Panc1 (cell line): ENCODE measurements at regions not wholly inside any gene's neighbourhood (a gene's known extent, or its start where the extent isn't known, plus 50 kb on each side); places are given as distances from the start of the nearest gene placed in this dataset.

ENCODE experiments used
- ATAC-seq: fragments of 200-7000 bp; cut with Tn5 transposase; 2 replicates; pipeline ENCODE4 v1.9.1; 2020; ENCODE audit warnings: mild to moderate bottlenecking, moderate library complexity
- BruUV-seq: library from RNA; stranded (reverse); fragments of 400-500 nt; replicated peaks from 2 replicates; lab custom pipeline; 2021; lab: Mats Ljungman, UMichigan
- CTCF ChIA-PET: fragments of 300-600 bp; sonication (Branson Sonifier 250); formaldehyde crosslinking; loops from one replicate; lab custom pipeline; 2022; ENCODE audit warnings: antibody characterized with exemption; lab: Charles Lee
- POLR2A ChIA-PET: fragments of 300-600 bp; sonication (Branson Sonifier 250); formaldehyde crosslinking; loops from one replicate; lab custom pipeline; 2022; ENCODE audit warnings: antibody characterized with exemption; lab: Charles Lee
- DNase-seq: peaks from one replicate; pipeline ENCODE4 v3.0.0-alpha.2; 2010; ENCODE audit warnings: low read depth, low spot score
- H3K27ac ChIP-seq: 2 replicates; pipeline ENCODE4 v1.5.1; 2011; ENCODE audit warnings: mild to moderate bottlenecking, low read length, inconsistent platforms
- H3K27me3 ChIP-seq: fragments of 200-500 bp; sonication (Bioruptor generic); 2 replicates; pipeline ENCODE4 v1.6.0; 2014; ENCODE audit warnings: low read length, inconsistent platforms; ENCODE audit not compliant: control insufficient read depth, insufficient read depth
- H3K36me3 ChIP-seq: fragments of 200-500 bp; sonication (Bioruptor generic); 2 replicates; pipeline ENCODE4 v1.5.1; 2014; ENCODE audit warnings: inconsistent platforms, mild to moderate bottlenecking, low read length, moderate library complexity; ENCODE audit not compliant: control insufficient read depth, insufficient read depth
- H3K4me1 ChIP-seq: 2 replicates; pipeline ENCODE4 v1.5.1; 2011; ENCODE audit warnings: inconsistent platforms, mild to moderate bottlenecking, low read length, moderate library complexity; ENCODE audit not compliant: control insufficient read depth, insufficient read depth
- H3K4me3 ChIP-seq, 2 experiments: 2 replicates each; pipeline ENCODE4 v1.5.1; 2011 to 2012; ENCODE audit warnings: low read depth in 2 of 2, low read length in 2 of 2, mild to moderate bottlenecking in 2 of 2, inconsistent platforms in 1 of 2, moderate library complexity in 1 of 2
- H3K9me3 ChIP-seq: fragments of 200-500 bp; sonication (Bioruptor generic); 2 replicates; pipeline ENCODE4 v1.5.1; 2014; ENCODE audit warnings: low read depth, mild to moderate bottlenecking, inconsistent platforms, low read length, moderate library complexity; ENCODE audit not compliant: control insufficient read depth, insufficient read depth
- CTCF ChIP-seq: fragments of 450-650 bp; IDR thresholded peaks from 2 replicates; pipeline ENCODE4 v1.5.1; 2017; ENCODE audit warnings: mild to moderate bottlenecking
- POLR2AphosphoS5 ChIP-seq: IDR thresholded peaks from 2 replicates; pipeline ENCODE4 v1.6.1; 2012; ENCODE audit warnings: mild to moderate bottlenecking, low read depth, low read length, moderate library complexity
- SIN3A ChIP-seq: IDR thresholded peaks from 2 replicates; pipeline ENCODE4 v1.6.1; 2012; ENCODE audit warnings: low read depth, mild to moderate bottlenecking, low read length, moderate library complexity, borderline replicate concordance; ENCODE audit not compliant: insufficient read depth
- TCF7L2 ChIP-seq: IDR thresholded peaks from 2 replicates; pipeline ENCODE4 v1.6.1; 2011; ENCODE audit warnings: mild to moderate bottlenecking, low read depth, low read length, inconsistent platforms
- in situ Hi-C: cut with HindIII; loops from 2 replicates; pipeline ENCODE4 v1.10.0; 2016; ENCODE audit warnings: low sequenced_read_pairs, low pct_unique_long_range_greater_than_20kb
- intact Hi-C: fragments of 100-400 bp; cut with micrococcal nuclease; formaldehyde crosslinking; loops from one replicate; pipeline ENCODE4 v1.10.0; 2022; ENCODE audit not compliant: unreplicated experiment
- TF ChIP-seq, protein P1 (sequence below), 2 experiments: IDR thresholded peaks; 2 replicates each; pipeline ENCODE4 v1.6.1; 2011 to 2012; ENCODE audit warnings: low read depth in 2 of 2, control low read depth in 1 of 2, low read length in 1 of 2, mild to moderate bottlenecking in 1 of 2, moderate library complexity in 1 of 2; ENCODE audit not compliant: insufficient read depth in 1 of 2

- ATAC-seq: no peak
- ChIA-PET POLR2A (no interaction called here), CTCF (no interaction called here)
- intact Hi-C loops: no loop called here
- Histone ChIP-seq H3K27me3 (no peaks in the 10 kb centered on the region), H3K4me1 (no peaks in the 10 kb centered on the region), H3K9me3 (no peaks in the 10 kb centered on the region), H3K36me3 (no peaks in the 10 kb centered on the region), H3K27ac (no peak overlapping the region), H3K4me3 (no peak overlapping the region)
- in situ Hi-C loops: no loop called here
- DNase-seq: no peak
- TF ChIP-seq SIN3A: no peak
- TF ChIP-seq, protein P1, sequence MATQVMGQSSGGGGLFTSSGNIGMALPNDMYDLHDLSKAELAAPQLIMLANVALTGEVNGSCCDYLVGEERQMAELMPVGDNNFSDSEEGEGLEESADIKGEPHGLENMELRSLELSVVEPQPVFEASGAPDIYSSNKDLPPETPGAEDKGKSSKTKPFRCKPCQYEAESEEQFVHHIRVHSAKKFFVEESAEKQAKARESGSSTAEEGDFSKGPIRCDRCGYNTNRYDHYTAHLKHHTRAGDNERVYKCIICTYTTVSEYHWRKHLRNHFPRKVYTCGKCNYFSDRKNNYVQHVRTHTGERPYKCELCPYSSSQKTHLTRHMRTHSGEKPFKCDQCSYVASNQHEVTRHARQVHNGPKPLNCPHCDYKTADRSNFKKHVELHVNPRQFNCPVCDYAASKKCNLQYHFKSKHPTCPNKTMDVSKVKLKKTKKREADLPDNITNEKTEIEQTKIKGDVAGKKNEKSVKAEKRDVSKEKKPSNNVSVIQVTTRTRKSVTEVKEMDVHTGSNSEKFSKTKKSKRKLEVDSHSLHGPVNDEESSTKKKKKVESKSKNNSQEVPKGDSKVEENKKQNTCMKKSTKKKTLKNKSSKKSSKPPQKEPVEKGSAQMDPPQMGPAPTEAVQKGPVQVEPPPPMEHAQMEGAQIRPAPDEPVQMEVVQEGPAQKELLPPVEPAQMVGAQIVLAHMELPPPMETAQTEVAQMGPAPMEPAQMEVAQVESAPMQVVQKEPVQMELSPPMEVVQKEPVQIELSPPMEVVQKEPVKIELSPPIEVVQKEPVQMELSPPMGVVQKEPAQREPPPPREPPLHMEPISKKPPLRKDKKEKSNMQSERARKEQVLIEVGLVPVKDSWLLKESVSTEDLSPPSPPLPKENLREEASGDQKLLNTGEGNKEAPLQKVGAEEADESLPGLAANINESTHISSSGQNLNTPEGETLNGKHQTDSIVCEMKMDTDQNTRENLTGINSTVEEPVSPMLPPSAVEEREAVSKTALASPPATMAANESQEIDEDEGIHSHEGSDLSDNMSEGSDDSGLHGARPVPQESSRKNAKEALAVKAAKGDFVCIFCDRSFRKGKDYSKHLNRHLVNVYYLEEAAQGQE (IDR thresholded peaks at IDR 0.05; ENCODE audit: insufficient read depth in 1 of 2, low read depth in 2 of 2, low read length in 1 of 2): no peak
- no peak for TF ChIP-seq POLR2AphosphoS5
- TF ChIP-seq TCF7L2: no peak
- no peak for TF ChIP-seq CTCF
- no TSS peak for BruUV-seq
Observed at GRCh38 chr1:238006779-238007178, 116.1 kb upstream of the ZP4 start.

DNA sequence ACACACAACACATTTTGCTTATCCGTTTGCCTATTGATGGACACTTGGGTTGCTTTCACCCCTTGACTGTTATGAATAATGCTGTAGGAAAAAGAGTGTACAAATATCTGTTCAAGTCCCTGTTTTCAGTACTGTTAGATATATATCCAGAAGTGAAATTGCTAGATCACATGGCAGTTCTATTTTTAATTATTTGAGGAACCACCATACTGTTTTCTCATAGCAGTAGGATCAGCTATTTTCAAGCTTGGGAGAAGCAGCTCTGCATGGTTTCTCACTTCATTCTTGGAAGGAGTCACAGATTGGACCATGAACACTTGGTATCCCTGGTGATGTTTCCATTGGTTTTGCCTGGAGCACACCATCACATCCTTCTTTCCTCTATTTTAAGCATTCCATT, 114.4 kb upstream of the ZP4 start:
- Histone ChIP-seq H3K4me3 (no peak overlapping the region), H3K9me3 (no peaks in the 10 kb centered on the region), H3K27ac (no peak overlapping the region), H3K36me3 (no peaks in the 10 kb centered on the region), H3K27me3 (no peaks in the 10 kb centered on the region), H3K4me1 (no peaks in the 10 kb centered on the region)
- intact Hi-C loops: no loop called here
- TF ChIP-seq, protein P1 (IDR thresholded peaks at IDR 0.05; ENCODE audit: insufficient read depth in 1 of 2, low read depth in 2 of 2, low read length in 1 of 2): no peak
- TF ChIP-seq POLR2AphosphoS5 (no peak), CTCF (no peak), TCF7L2 (no peak), SIN3A (no peak)
- in situ Hi-C loops: no loop called here
- POLR2A ChIA-PET: no interaction called here
- ATAC-seq: no peak
- no TSS peak for BruUV-seq
- CTCF ChIA-PET: interaction anchor here (0.6 kb wide), 1 partner anchor 161 kb away, joined by 3 read pairs; no protein-coding TSS in a partner anchor
- no peak for DNase-seq
